Astrocyte (in vitro differentiated cells and primary cell): ENCODE measurements at regions not wholly inside any gene's neighbourhood (a gene's known extent, or its start where the extent isn't known, plus 50 kb on each side); places are given as distances from the start of the nearest gene placed in this dataset.

ENCODE experiments used
- EZH2 ChIP-seq: IDR thresholded peaks from 2 replicates; pipeline ENCODE4 v1.6.1; 2012; ENCODE audit warnings: mild to moderate bottlenecking, low read length, inconsistent platforms; ENCODE audit not compliant: insufficient read depth
- TF ChIP-seq, protein P1 (sequence below): IDR thresholded peaks from 2 replicates; pipeline ENCODE4 v1.5.1; 2011; ENCODE audit warnings: low read depth, mild to moderate bottlenecking, inconsistent platforms, low read length, moderate library complexity; ENCODE audit not compliant: insufficient read depth

DNA sequence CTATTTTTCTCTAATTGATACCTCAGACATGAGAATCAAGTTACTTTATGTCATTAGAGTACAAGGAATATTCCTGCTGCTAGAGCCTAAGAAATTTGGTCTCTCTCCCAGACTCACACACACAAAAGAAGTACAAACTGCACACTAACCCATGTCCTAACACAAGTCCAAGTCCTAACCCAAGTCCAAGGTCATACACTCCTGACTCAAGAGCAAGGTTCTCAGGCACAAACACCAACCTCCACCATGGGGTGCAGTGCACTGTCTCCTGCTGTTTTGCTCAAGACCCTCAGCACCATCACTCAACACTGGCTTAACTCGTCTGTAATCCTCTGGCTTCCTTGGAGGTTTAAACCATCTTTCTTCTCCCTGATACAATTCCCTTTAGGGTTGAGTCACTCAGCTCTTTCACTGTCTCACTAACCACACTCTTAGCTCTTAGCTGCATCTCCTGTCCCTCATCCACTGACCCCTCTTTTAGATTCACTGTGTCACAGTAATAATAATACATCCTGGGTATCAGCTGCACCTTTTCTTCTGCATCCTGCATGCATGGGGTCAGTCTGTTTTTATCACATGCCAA lies 129.8 kb downstream of the BCL2L11 start:
- TF ChIP-seq, protein P1, sequence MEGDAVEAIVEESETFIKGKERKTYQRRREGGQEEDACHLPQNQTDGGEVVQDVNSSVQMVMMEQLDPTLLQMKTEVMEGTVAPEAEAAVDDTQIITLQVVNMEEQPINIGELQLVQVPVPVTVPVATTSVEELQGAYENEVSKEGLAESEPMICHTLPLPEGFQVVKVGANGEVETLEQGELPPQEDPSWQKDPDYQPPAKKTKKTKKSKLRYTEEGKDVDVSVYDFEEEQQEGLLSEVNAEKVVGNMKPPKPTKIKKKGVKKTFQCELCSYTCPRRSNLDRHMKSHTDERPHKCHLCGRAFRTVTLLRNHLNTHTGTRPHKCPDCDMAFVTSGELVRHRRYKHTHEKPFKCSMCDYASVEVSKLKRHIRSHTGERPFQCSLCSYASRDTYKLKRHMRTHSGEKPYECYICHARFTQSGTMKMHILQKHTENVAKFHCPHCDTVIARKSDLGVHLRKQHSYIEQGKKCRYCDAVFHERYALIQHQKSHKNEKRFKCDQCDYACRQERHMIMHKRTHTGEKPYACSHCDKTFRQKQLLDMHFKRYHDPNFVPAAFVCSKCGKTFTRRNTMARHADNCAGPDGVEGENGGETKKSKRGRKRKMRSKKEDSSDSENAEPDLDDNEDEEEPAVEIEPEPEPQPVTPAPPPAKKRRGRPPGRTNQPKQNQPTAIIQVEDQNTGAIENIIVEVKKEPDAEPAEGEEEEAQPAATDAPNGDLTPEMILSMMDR: no peak
- TF ChIP-seq EZH2: no peak
